CD4-positive, alpha-beta T cell (primary cell): ENCODE measurements at regions not wholly inside any gene's neighbourhood (a gene's known extent, or its start where the extent isn't known, plus 50 kb on each side); places are given as distances from the start of the nearest gene placed in this dataset.

Experiments
- ATAC-seq: fragments of 200-7000 bp; cut with Tn5 transposase; one replicate; pipeline ENCODE4 v1.10.0; 2022; ENCODE audit warnings: mild to moderate bottlenecking; ENCODE audit not compliant: poor library complexity
- CTCF ChIA-PET: fragments of 350-600 bp; sonication (Branson Sonifier 250); formaldehyde crosslinking; loops from one replicate; lab custom pipeline; 2021; ENCODE audit warnings: antibody characterized with exemption, inconsistent platforms; lab: Charles Lee
- POLR2A ChIA-PET: fragments of 350-600 bp; sonication (Branson Sonifier 250); formaldehyde crosslinking; loops from one replicate; lab custom pipeline; 2021; ENCODE audit warnings: antibody characterized with exemption, inconsistent platforms; lab: Charles Lee
- DNase-seq, 14 experiments: peaks; one replicate each; pipeline ENCODE4 v3.0.0-alpha.2; 2013 to 2020; ENCODE audit warnings: mixed read lengths in 2 of 14
- H3K27ac ChIP-seq, 2 donors: one replicate each; pipeline versions ENCODE4 v1.5.1 to v1.7.0; 2013; ENCODE audit warnings: low read length in 2 of 2, low read depth in 1 of 2, mild to moderate bottlenecking in 1 of 2
- H3K27me3 ChIP-seq, 2 experiments: 1 replicate in 1 of 2; 2 replicates in 1 of 2; pipeline versions ENCODE4 v1.6.1 to v1.7.0; 2013; ENCODE audit warnings: low read length in 2 of 2, control low read depth in 1 of 2, mild to moderate bottlenecking in 1 of 2, moderate library complexity in 1 of 2; ENCODE audit not compliant: insufficient read depth in 2 of 2, control insufficient read depth in 1 of 2
- H3K36me3 ChIP-seq: one replicate; pipeline ENCODE4 v1.6.1; 2013; ENCODE audit warnings: low read length, control low read depth; ENCODE audit not compliant: insufficient read depth
- H3K4me1 ChIP-seq: one replicate; pipeline ENCODE4 v1.6.1; 2013; ENCODE audit warnings: low read length, control low read depth; ENCODE audit not compliant: insufficient read depth
- H3K4me3 ChIP-seq: one replicate; pipeline ENCODE4 v1.5.1; 2013; ENCODE audit warnings: mild to moderate bottlenecking, low read length, moderate library complexity
- H3K9me3 ChIP-seq, 2 experiments: 1 replicate in 1 of 2; 2 replicates in 1 of 2; pipeline versions ENCODE4 v1.6.1 to v1.7.0; 2013; ENCODE audit warnings: low read length in 2 of 2, mild to moderate bottlenecking in 2 of 2, control low read depth in 1 of 2, moderate library complexity in 1 of 2; ENCODE audit not compliant: control insufficient read depth in 1 of 2, insufficient read depth in 1 of 2
- H3K27ac Mint-ChIP-seq: one replicate; pipeline ENCODE4 v1.8.0; 2020; ENCODE audit warnings: mixed read lengths
- H3K27me3 Mint-ChIP-seq: one replicate; pipeline ENCODE4 v1.8.0; 2021; ENCODE audit warnings: mixed read lengths
- H3K36me3 Mint-ChIP-seq: one replicate; pipeline ENCODE4 v1.8.0; 2021; ENCODE audit warnings: low read depth, mixed read lengths
- H3K4me1 Mint-ChIP-seq: one replicate; pipeline ENCODE4 v1.8.0; 2021; ENCODE audit warnings: low read depth, mixed read lengths
- H3K4me3 Mint-ChIP-seq: one replicate; pipeline ENCODE4 v1.8.0; 2020; ENCODE audit warnings: mild to moderate bottlenecking, mixed read lengths
- H3K9me3 Mint-ChIP-seq: one replicate; pipeline ENCODE4 v1.8.0; 2020; ENCODE audit warnings: mixed read lengths
- CTCF ChIP-seq: fragments of 200-600 bp; IDR thresholded peaks from one replicate; pipeline ENCODE4 v1.8.0; 2022; ENCODE audit warnings: antibody characterized with exemption, mild to moderate bottlenecking
- intact Hi-C, 2 experiments: fragments of 100-400 bp; cut with DNase I in 1 of 2; cut with micrococcal nuclease in 1 of 2; formaldehyde crosslinking; loops; one replicate each; pipeline versions ENCODE4 v1.15.1 to v1.9.0; 2023 to 2025; cut with DNase I, micrococcal nuclease

- H3K4me3 Mint-ChIP-seq, result no peak overlapping the region
- TF ChIP-seq CTCF, result no peak
- DNase-seq, result no peak
- H3K27me3 Mint-ChIP-seq, result no peaks in the 10 kb centered on the region
- Histone ChIP-seq H3K4me3 (no peak overlapping the region), H3K4me1 (no peaks in the 10 kb centered on the region), H3K27ac (no peak overlapping the region), H3K9me3 (peaks cover 0 to 4% of the 10 kb centered on the region in 2 experiments), H3K27me3 (no peaks in the 10 kb centered on the region), H3K36me3 (no peaks in the 10 kb centered on the region)
- ChIA-PET POLR2A (no interaction called here), CTCF (no interaction called here)
- no peaks in the 10 kb centered on the region for H3K36me3 Mint-ChIP-seq
- H3K27ac Mint-ChIP-seq, result no peak overlapping the region
- H3K4me1 Mint-ChIP-seq, result no peaks in the 10 kb centered on the region
- intact Hi-C loops, result no loop called here
- peaks cover 12% of the 10 kb centered on the region for H3K9me3 Mint-ChIP-seq
- no peak for ATAC-seq
Observed at GRCh38 chr7:54186336-54186735, 355.8 kb upstream of the VSTM2A start.

- CTCF ChIA-PET, result no interaction called here
- ATAC-seq (no peak), DNase-seq (no peak)
- H3K36me3 Mint-ChIP-seq, result no peaks in the 10 kb centered on the region
- Histone ChIP-seq H3K4me1 (no peaks in the 10 kb centered on the region), H3K4me3 (no peak overlapping the region), H3K27me3 (no peaks in the 10 kb centered on the region), H3K27ac (no peak overlapping the region), H3K36me3 (no peaks in the 10 kb centered on the region), H3K9me3 (peaks cover 0 to 4% of the 10 kb centered on the region in 2 experiments)
- no peaks in the 10 kb centered on the region for H3K27me3 Mint-ChIP-seq
- no peak overlapping the region for H3K27ac Mint-ChIP-seq
- TF ChIP-seq CTCF, result no peak
- H3K4me3 Mint-ChIP-seq, result no peak overlapping the region
- H3K9me3 Mint-ChIP-seq, result peaks cover 11% of the 10 kb centered on the region
- H3K4me1 Mint-ChIP-seq, result no peaks in the 10 kb centered on the region
- intact Hi-C loops, result no loop called here
- POLR2A ChIA-PET, result no interaction called here
Observed at GRCh38 chr7:54187886-54188685, 354.1 kb upstream of the VSTM2A start.

GRCh38 chr7:54188843-54189242, 353.3 kb upstream of the VSTM2A start:
- H3K4me3 ChIP-seq, result no peak overlapping the region
- peaks cover 0 to 4% of the 10 kb centered on the region in 2 experiments for H3K9me3 ChIP-seq
- Mint-ChIP-seq H3K27ac (no peak overlapping the region), H3K9me3 (peaks cover 10% of the 10 kb centered on the region), H3K4me3 (no peak overlapping the region), H3K36me3 (no peaks in the 10 kb centered on the region), H3K4me1 (no peaks in the 10 kb centered on the region), H3K27me3 (no peaks in the 10 kb centered on the region)
- no peaks in the 10 kb centered on the region for H3K27me3 ChIP-seq
- no peaks in the 10 kb centered on the region for H3K4me1 ChIP-seq
- ChIA-PET POLR2A (no interaction called here), CTCF (no interaction called here)
- no peaks in the 10 kb centered on the region for H3K36me3 ChIP-seq
- ATAC-seq (no peak), DNase-seq (no peak)
- intact Hi-C loops, result no loop called here
- no peak for TF ChIP-seq CTCF
- H3K27ac ChIP-seq, result no peak overlapping the region
